OCI-M2 (cell line): ENCODE measurements at regions not wholly inside any gene's neighbourhood (a gene's known extent, or its start where the extent isn't known, plus 50 kb on each side); places are given as distances from the start of the nearest gene placed in this dataset.
"Not testable (repeated sequence)": the region's sequence is repeated elsewhere in the genome, so short reads cannot be mapped to it uniquely, and the experiment has no call there.

ENCODE experiments used
- DNase-seq: peaks from one replicate; lab custom pipeline; 2025; ENCODE audit not compliant: unreplicated experiment; lab: John Stamatoyannopoulos, UW

GRCh38 chr10:21463436-21463835 lies 62.0 kb downstream of the SKIDA1 start:
- DNase-seq = no peak

GRCh38 chr10:21458126-21458871 lies 67.2 kb downstream of the SKIDA1 start:
- no peak for DNase-seq

- no peak for DNase-seq
Measured at GRCh38 chr10:21456160-21456559, 69.3 kb downstream of the SKIDA1 start.

- no peak for DNase-seq
Measured at GRCh38 chr10:21452203-21452602, 73.3 kb downstream of the SKIDA1 start.

GRCh38 chr10:21449288-21449966 lies 76.1 kb downstream of the SKIDA1 start:
- DNase-seq = no peak

GRCh38 chr10:21445163-21445562 lies 80.3 kb downstream of the SKIDA1 start:
- DNase-seq = no peak

GRCh38 chr10:21441625-21442024 lies 83.9 kb downstream of the SKIDA1 start:
- no peak for DNase-seq

- DNase-seq = not testable (repeated sequence)
Measured at GRCh38 chr10:21438914-21439313, 86.6 kb downstream of the SKIDA1 start.

- no peak for DNase-seq
Measured at GRCh38 chr10:21437770-21438382, 87.6 kb downstream of the SKIDA1 start.

GRCh38 chr10:21432266-21432665 lies 93.2 kb downstream of the SKIDA1 start:
- DNase-seq = no peak

GRCh38 chr10:21431799-21432198 lies 93.7 kb downstream of the SKIDA1 start:
- DNase-seq = no peak

GRCh38 chr10:21427804-21428481 lies 97.5 kb downstream of the SKIDA1 start:
- DNase-seq = no peak

- no peak for DNase-seq
Measured at GRCh38 chr10:21424459-21424861, 101.0 kb downstream of the SKIDA1 start.

- DNase-seq = no peak
Measured at GRCh38 chr10:21423850-21424249, 101.6 kb downstream of the SKIDA1 start.

GRCh38 chr10:21423338-21423737 lies 102.1 kb downstream of the SKIDA1 start:
- DNase-seq = no peak

- DNase-seq = no peak
Measured at GRCh38 chr10:21421794-21422193, 103.7 kb downstream of the SKIDA1 start.

GRCh38 chr10:21421016-21421415 lies 104.5 kb downstream of the SKIDA1 start:
- no peak for DNase-seq

- DNase-seq = not testable (repeated sequence)
Measured at GRCh38 chr10:21418981-21419576, 106.4 kb downstream of the SKIDA1 start.

GRCh38 chr10:21417172-21417712 lies 108.2 kb downstream of the SKIDA1 start:
- DNase-seq = no peak

- no peak for DNase-seq
Measured at GRCh38 chr10:21413680-21414079, 111.8 kb downstream of the SKIDA1 start.

- no peak for DNase-seq
Measured at GRCh38 chr10:21413268-21413667, 112.2 kb downstream of the SKIDA1 start.
